ENCODE measurements at regions not wholly inside any gene's neighbourhood (a gene's known extent, or its start where the extent isn't known, plus 50 kb on each side); places are given as distances from the start of the nearest gene placed in this dataset.

DNA sequence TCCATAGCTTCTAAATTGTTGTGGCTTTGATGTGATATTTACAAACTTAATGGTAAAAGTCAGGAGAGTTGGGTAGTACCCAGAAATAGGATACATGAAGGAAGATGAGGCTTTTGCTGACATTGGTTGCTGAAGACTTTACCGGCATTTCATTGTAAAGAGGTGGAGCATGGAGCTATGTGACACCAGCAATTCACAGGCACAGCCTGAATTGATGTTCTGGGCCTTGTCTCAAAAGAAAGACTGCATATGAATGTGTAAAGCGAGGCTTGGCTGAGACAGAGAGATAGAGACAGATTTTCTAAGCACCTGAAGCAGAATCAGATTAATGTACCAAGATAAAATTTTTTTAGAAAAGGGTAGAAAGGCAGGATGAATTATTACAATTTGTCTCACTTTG is 864.9 kb upstream of the ID2 start:
- no peak for DNase-seq

DNA sequence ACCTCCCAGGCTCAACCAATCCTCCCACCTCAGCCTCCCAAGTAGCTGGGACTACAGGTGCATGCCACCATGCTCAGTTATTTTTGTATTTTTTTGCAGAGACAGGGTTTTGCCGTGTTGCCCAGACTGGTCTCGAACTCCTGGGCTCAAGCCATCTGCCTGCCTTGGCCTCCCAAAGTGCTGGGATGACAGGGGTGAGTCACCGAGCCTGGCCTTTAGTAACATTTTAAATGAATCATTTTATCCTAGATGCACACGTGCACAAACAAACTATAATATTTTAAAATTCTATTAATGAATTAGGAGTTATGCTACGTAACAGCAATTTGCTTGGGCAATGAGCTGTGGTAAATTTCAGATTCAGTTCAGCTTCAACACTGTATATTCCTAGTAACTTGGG is 862.5 kb upstream of the ID2 start:
- DNase-seq: no peak

DNA sequence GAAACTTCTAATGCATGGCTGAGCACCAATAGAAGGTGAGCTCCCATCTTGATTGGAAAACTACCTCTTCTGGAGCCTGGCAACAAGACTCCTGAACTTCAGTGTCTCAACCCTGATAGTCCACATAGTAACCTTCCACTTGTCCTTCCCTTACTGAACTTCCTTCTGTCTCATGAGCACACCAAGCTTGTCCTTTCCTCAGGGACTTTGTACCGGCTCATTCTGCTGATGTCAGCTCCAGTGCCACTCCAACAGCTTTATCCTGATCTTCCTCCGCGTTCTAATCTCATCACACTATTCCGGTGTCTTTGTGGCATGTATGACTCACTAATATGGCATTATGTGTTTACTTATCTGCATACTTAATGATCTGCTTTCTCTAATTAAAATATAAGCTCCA is 862.0 kb upstream of the ID2 start:
- DNase-seq: no peak

DNA sequence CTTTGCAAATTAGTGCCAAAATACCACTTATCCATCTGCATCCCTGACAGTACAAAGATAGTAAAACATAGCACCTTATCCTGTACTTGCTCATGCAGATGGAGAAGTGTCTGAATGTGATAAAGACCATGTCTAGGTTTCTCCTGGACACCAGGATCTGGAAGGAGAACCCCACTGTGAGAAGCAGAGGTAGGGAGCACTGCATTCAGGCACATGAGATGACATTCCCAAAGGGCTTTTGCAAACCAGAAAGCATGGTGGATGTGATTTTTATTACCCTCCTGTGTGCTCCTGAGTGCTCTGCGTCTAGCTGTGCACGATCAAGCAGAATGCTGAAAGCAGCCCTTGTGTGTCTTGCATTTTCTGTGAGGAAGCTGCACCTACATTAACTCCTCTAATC is 857.6 kb upstream of the ID2 start:
- DNase-seq: no peak

DNA sequence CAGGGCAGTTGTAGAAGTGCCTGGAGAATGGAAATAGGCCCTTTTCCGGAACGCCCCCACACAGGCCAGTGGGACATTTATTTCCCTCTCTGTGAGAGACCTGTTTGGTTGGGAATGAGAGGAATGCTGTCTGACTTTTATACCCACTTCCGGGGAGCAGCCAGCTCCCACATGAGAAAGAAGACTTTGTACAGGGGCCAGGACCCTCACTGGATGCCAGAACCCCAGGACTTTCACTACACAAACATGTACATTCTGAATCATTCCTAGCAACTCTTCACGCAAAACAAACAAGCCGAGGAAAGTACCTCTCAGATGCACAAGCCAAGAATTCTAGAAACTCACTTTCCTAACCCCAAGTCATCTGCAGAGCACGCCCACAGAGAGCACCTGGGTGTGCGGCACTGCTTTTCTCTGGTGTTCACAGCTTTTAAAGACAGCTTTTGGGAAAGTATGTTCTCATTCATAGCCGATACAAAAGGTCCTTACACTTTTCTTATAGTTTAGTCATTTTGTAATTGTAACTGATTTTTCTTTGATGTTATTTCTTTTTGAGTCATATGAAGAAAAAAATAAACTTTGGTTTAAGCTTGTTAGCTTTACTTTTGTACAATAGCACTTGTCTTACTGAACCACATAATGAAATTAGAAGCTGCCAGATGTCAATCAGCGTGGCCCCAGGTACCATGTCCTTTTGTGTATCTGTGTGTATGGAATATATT is 856.1 kb upstream of the ID2 start:
- DNase-seq: no peak

DNA sequence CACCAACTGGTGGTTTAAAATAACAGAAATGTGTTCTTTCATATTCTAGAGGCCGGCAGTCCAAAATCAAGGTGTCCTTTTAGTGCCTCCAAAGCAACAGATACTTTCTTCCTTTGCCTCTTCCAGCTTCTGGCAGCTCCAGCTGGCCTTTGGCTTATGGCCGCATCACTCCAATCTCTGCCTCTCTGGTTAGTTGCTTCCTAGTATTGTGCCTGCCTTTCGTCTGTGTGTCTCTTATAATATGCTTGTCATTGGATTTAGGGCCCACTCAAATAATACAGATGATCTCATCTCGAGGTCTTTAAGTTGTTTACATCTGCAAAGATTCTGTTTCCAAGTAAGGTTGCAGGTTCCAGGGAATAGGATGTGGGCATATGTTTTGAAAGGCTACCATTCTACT is 855.2 kb upstream of the ID2 start:
- no peak for DNase-seq

DNA sequence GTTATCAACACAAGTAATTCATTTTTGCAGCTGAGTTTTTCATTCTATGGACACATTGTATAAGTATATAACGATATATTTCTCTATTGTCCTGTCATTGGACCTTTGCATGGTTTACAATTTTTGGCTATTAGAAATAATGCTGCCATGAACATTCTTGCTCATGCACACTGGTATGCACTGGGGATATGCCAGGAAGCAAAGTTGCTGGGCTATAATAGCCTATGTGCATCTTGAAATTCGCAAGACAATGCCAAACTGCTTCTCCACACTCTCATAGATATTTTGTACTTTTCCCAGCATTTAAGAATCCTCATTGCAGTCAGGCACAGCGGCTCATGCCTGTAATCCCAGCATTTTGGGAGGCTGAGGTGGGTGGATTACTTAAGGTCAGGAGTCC is 852.6 kb upstream of the ID2 start:
- no peak for DNase-seq

DNA sequence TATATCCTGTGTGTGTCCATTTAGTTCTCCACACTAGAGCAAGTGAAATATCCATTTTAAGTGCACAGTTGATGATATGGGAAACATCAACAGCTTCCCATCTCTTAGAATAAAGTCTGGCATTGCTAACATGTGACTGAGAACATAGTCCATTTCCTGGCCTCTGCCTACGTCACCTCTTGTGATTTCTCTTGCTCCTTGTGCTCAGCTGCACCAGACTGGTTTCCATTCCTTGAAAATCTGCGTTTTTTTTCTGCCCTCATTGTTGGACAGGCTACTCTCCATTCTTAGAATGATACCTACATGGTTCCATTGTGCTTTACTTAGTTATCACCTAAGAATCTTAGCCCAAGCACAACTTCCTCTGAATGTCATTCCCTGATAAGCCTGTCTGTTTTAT is 851.2 kb upstream of the ID2 start:
- no peak for DNase-seq

DNA sequence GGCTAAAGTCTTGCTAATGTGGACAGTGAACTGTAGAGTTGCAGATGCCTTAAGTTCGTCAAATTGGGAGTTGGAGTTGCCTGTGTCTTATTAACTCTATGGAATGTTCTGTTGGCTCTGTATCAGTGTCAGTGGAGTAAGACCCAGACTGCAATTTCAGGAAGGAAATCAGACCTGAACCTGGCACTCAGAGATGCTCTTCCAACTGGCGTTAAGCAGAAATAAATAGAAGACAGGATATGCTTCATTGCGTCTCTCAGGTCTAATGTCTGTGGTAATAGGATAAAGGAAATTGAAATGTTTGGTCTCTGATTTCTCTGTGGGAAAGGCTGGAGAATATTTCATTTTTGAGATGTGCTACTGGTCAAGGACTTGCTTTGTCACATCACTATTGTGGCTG is 846.7 kb upstream of the ID2 start:
- DNase-seq: no peak

DNA sequence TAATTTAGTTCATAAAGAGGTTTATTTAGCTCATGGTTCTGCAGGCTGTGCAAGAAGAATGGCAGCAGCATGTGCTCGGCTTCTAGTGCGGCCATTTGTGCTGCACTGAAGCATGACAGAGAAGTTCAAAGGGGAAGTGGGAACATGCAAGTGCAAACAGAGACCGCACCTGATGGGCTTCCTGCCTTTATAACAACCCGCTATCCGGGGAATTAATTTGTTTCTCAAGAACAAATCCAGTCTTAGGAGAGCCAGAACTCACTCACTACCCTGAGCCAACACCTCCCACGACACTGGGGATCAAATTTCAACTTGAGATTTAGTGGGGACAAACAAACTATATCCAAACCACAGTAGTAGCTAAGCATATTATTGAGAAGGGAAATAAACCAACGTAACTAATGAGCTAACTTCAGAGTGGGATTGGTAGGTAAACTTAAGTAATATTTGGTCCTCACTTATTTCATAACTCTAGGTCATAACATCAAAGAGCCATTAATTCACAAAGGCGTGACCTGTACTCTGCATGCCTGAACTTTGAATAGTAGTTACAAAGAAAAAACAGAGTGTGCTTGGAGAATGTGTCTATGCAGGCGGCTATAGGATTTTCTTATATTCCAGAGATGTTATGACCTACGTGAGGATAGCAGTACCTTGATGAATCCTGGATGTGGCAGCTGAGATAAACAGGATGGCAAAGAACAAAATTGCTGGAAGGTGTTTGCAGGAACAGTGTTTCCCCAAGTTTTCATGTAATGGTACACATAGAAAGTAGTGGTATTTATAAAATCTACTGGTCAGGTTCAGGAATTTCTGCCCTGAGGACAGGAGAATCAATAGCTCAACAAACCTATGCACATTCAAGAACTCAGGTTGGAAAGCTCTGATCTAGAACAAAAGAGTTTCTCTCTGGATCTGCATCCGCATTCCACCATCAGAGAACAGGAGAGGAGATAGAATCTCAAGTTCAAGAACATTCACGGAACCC is 845.9 kb upstream of the ID2 start:
- DNase-seq: no peak

DNA sequence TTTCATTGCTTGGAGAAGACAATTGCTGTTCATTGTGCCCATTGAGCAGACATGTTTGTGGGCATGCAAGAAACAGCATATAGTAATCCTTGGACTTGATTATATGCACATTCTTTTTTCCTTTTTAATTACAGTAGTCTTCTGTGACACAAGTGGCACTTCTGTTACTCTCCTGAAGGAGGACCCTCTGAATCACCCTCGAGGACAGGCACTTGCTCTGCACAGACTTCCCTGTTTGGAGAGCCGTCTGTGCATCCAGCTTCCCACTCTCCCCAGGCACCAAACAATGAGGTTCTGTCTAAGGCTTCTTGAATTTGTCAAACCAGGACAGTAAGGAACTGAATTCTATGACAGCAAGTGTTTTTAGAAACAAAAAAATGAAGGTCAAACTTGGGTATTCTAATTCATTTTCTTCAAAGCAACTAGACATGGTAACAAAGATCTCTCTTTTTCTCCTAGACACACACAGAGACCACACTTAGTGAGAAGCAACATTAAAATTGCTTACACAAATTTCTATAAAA is 844.6 kb upstream of the ID2 start:
- DNase-seq: no peak

DNA sequence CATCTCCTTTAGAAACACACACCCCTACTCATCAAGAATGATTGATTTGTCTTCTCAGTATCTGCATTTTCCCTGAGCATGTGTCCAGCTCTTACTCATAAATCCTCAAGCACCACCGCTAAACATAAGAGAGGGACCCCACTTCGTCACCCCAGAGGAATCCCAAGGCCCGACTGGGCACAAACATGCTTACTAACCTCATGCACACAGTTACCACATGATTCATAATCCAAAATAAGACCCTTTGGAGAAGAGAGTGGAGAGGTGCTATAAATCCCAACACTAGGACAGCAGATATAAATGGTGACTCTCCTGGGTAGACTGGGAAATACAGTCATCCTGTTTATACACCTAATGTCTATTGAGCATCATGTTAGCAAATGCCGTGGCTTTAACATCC is 843.2 kb upstream of the ID2 start:
- no peak for DNase-seq

DNA sequence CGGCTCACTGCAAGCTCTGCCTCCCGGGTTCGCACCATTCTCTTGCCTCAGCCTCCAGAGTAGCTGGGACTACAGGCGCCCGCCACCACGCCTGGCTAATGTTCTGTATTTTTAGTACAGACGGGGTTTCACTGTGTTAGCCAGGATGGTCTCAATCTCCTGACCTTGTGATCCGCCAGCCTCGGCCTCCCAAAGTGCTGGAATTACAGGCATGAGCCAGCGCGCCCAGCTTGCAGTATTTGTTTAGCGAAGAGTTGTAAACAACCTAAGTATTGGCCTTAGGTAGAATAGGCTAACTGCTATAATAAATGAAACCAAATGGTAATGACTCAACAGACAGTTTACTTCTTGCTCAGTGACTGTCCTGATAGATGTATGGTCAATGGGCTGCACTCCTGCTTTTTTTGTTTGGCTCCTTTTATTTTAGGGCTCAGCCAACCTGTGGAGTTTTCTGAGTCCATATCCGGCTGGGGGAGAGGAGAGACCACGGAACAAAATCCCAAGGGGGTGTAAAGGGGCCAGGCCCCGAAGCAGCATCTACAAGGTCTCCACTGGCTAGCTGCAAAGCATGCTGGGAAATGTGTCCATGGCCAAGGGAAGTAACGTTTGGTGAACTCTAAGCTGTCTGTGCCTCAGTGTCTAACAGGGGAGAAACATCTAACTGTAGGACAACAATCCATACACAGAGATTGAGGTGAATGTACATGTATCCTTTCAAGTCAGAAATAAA is 841.0 kb upstream of the ID2 start:
- DNase-seq: no peak

DNA sequence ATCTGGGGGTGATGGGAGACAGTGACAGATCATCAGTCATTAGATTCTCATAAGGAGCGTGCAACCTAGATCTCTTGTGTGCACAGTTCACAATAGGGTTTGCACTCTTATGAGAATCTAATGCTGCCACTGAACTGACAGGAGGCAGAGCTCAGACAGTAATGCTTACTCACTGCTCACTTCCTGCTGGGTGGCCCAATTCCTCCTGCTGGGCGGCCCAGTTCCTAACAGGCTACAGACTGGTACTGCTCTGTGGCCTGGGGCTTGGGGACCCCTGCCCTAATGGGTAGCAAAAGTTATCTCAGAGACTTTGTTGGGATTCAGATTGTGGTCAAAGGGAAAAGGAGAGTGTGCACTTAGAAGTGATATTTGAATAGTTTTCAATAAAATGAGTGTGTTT is 840.1 kb upstream of the ID2 start:
- DNase-seq: no peak

DNA sequence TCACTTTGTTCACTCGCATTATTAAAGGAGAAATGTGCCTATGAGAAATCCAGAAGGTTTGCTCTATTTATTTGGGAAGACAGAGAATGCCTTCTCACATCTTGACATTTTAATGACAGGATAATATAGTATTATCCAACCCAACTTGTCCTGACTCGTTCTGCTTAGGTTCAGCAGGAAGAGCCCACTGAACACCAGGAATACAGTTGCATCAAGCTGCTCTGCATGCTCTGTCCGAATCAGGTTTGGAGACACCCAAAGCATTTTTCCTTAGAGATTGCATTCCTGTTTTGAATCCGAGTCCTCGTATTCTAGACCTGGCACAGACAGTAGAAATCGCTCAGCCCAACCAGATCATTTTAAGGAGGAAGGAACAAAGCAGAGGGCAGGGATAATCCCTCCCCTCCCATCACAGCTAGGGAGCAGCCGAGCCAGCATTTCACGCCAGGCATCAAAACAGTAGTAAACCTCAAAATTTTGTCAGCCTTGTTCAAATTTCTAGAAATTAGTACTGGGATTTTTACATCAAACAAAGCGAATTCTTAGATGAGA is 837.4 kb upstream of the ID2 start:
- DNase-seq: no peak

DNA sequence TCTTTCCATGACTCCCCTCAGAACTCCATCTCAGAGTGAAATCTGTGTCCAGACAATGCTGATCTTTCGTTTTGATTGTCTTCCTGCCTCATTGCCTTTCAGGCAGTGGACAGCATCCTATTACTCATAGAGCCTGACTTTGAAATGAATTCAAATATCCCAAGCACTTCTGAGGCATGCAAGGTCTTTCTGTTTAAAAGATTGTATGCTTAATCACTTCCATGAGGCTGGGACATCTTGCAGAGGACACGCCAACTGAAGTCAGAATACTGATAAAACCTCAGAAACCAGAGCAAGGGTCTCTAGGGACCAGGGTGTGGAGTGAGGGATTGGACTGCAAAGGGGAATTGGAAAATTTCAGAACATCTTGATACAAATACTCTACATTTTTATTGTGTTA is 836.5 kb upstream of the ID2 start:
- no peak for DNase-seq

DNA sequence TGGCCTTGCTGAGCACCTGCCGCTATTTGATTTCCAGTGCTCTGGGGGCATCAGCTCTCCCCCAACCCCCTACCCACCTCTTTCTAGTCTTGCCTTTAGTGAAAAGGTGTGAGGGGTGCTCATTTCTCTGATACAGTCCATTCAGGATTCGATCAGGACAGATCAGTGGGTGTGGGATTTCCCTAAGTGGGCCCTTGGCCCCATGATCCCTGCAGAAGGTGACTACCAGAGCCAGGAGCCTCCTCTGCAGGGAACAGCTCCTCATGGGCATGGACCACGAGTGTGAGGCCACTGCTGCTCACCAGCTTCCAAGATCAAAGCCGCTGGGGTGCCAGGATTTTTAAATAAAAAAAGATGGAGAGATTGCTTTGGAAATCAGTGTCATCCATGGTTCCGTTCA is 835.2 kb upstream of the ID2 start:
- no peak for DNase-seq

DNA sequence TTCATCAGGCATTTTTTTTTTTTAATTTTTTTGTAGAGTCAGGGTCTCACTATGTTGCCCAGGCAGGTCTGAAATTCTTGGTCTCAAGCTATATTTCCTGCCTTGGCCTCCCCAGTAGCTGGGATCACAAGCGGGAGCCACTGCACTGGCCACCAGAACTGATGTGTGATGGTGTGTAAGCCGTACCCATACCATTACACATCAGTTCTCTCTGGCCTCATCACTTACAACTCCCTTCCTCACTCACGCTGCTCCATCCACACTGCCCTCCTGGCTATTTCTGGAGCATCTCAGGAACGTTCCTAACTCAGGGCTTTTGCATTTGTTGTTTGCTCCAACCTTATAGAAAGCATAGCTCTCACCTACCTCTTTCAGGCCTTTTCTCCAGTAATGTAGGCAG is 834.5 kb upstream of the ID2 start:
- no peak for DNase-seq

DNA sequence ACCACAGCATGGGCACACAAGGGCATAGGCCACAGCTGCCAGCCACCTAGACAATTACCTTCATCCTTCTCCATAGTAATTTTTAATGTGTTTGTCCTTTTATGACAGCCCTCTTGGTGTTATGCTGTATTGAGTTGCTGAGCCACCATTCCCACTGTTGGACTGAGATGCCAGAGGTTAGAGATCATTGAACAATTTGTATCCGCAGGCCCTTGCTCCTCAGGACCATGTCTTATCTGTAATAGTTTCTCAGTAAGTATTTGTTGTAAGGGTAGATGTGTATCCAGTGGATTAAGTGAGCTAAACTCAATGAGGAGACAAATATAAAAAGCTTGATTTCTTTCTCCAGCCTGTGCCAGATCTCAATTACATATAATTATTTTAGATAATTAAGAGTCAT is 832.8 kb upstream of the ID2 start:
- no peak for DNase-seq

DNA sequence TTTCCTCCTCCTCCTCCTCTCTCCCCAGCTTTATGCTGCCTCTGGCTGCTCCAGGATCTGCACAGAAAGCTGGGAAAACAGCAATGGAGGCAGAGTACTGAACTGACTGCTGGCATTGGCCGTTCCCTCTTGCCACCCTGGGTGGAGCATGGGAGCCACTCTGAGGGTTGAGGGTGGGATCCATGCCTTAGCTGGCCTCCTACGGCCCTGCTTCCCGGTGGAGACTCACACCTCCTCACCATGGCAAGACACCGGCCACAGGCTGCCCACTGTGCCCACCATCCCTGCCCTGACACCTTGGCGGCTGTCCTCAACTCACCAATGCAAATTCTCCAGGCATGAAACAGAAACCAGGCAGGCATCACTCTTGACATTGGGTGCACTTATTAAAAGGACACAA is 832.3 kb upstream of the ID2 start:
- no peak for DNase-seq

DNA sequence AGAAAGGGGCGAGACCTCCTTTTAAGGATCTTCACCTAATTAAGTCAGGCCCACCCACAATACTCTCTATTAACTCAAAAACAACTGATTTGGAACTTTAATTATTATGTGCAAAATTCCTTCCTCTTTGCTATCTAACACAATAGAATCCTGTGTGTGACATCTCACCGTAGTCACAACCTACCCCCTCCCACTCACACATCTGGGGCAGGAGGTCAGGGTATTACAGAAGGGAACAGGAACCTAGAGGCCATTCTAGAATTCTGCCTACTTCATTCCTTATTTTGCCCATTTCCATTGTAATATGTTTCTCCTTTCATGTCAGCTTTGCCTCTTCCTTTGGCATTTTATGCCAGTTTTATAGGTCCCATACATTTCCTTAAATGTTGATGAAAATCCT is 829.3 kb upstream of the ID2 start:
- DNase-seq: no peak

DNA sequence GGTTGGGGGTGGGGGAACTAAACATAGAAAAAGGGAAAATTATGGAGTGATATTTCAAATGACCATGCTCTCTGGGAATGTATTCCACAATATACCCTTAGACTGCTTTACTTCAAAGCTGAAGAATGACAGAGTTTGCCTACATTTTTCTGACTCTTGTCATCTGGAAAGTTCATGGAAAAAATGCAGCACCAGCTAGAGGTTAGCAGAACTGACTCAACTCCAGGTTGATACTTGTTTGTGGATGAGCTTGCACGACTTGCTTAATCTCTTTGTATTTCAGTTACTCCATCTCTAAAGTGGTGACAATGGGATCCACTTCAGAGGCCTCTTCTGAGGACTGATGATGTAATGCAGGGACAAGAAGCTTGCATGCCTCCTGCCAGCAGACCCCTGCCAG is 824.0 kb upstream of the ID2 start:
- DNase-seq: no peak

DNA sequence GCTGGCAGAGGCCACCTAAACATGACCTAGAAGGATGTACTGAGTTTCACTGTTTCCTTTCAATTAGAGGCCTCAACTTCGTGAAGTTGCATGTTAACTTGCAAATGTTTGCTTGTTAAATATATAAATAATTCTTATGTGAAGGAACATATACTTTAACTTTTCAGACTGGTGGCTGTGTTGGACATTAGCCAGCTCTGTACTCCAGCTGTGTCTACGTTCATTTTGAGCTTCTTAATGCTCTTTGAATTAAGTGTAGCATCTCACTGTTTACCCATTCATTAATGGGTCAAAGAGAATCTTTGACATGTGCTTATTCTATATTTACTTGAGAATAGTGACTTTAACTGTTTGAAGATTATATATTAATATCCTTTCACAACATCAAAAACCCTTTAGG is 823.2 kb upstream of the ID2 start:
- DNase-seq: no peak
